Glomerular visceral epithelial cell (primary cell): ENCODE measurements at regions not wholly inside any gene's neighbourhood (a gene's known extent, or its start where the extent isn't known, plus 50 kb on each side); places are given as distances from the start of the nearest gene placed in this dataset.

ENCODE experiments used
- DNase-seq: peaks from one replicate; pipeline ENCODE4 v3.0.0-alpha.2; 2016; ENCODE audit errors: extremely low spot score

- DNase-seq, result no peak
Measured at GRCh38 chr5:2603272-2603575, 148.3 kb downstream of the IRX2 start.

GRCh38 chr5:2602451-2603271 is 148.8 kb downstream of the IRX2 start:
- no peak for DNase-seq

DNA sequence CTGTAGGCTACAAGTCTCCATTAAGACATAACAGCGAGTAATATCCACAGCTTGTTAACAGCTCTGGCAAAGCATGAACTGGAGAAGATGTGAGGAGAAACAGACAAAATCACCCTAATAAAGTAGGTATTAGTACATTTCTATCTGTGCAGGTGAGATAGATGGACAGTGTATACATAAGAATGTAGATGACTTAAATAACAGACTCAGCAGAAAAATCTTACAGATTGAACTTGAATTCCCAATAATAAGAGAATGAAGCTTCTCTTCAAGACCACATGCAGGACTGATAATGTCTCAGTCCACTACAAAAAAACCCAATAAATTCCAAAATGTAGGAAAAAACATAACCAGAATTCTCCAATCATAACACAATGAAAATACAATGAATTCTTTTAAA is 153.0 kb downstream of the IRX2 start:
- no peak for DNase-seq

- DNase-seq, result no peak
Measured at GRCh38 chr5:2594701-2595100, 156.8 kb downstream of the IRX2 start.

GRCh38 chr5:2592766-2593165 is 158.7 kb downstream of the IRX2 start:
- no peak for DNase-seq

- no peak for DNase-seq
Measured at GRCh38 chr5:2591777-2592453, 159.6 kb downstream of the IRX2 start.

DNA sequence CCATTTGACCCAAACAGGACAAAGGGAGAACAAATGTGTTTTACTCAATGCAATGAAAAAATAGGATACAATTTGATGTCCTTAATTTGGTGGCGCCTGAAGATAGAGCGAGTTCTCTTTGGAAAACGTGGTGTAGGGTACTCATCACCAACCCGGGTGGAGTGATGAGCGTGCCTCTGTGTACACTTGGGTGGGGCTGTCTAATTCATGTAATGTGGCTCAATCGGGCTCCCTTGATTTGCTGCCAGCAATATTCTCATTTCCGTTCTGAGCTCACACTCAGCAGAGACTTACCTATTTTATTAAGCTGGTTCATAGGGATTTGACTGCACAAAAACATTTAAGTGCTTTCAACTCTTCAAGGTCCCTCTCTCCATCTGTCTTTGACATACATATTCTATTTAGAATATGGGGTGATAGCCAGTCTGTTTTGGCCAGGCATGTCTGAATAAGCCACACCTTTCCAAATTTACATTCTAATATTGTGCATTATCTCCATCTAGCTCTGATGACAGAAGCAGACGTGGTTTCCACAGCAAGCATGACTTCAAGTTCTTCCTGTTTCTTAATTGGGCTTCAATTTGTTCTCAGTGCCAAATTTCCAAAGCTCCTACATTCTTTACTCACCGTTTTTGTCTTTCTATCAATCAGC is 162.5 kb downstream of the IRX2 start:
- no peak for DNase-seq

- no peak for DNase-seq
Measured at GRCh38 chr5:2587189-2588031, 164.1 kb downstream of the IRX2 start.

GRCh38 chr5:2586016-2586715 is 165.3 kb downstream of the IRX2 start:
- no peak for DNase-seq

GRCh38 chr5:2584579-2585269 is 166.8 kb downstream of the IRX2 start:
- no peak for DNase-seq

DNA sequence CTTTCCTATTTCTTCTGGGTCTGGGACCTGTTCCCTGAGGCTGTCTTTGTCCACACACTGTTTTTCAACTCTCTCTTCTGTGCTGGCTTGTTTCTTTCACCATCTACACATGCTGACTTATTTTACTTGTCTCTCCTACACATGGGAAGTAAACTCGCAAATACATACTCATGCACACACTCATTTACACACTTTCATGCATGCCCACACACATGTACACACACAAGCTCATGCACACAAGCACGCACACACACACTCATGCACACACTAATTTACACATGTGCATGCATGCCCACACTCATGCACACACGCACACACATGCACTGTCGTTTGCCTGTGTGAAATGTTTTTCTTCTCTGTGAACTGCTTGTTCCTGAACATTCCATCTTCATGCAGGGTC is 169.0 kb downstream of the IRX2 start:
- no peak for DNase-seq

GRCh38 chr5:2582106-2582505 is 169.4 kb downstream of the IRX2 start:
- no peak for DNase-seq

GRCh38 chr5:2581418-2581817 is 170.1 kb downstream of the IRX2 start:
- no peak for DNase-seq

DNA sequence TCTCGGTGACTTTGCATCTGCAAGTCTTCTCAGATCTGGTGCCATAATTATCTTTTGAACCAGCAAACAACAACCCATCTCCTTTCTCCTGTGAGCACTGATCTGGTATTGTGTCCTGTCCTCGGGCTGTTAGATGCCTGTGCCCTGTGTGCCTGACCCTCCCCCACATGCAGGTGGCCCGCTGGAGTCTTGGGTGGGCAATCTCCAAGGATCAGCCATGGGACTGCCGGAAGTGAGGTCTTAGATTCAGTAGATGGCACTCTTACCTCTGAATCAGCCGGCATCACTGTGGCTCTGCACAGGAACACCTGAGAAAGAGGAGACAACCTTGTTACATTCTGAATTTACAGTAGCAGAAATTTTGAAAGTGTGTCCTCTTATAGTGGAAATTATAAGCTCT is 172.4 kb downstream of the IRX2 start:
- no peak for DNase-seq

DNA sequence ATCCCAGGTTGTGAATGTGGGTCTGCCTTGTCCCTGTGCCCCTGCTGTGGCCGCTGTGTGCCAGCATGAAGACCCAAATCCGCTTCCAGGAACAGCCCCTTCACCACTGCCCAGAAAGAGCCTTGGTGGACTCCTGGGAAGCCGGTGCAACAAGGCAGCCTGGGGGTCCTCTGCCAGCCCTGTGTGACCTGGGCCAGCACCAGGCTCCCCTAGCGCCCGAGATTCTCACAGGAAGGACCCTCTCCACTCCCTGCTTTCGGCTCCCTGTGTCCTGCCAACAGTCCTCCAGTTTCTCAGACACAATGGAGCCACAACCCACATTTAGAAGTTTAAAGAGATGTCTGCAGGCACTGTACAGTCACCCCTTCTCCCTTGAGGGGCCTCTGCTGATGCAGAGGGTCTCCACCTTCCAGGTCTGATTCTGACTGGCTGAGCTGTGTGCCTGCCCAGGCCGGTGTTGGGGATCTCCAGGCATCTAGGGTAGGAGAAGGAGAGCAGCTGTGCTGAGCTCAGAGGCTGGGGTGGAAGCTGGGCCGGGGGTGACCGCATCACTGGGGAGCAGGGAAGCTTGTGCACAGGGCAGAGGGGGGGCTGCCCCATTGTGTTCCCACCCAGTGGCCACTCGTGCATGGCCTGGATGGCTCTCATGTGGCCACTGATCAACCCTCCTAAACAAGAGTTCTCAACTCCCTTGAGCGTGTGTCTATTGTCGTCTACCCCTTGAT is 174.0 kb downstream of the IRX2 start:
- DNase-seq, result no peak

GRCh38 chr5:2576823-2577222 is 174.7 kb downstream of the IRX2 start:
- DNase-seq, result no peak

DNA sequence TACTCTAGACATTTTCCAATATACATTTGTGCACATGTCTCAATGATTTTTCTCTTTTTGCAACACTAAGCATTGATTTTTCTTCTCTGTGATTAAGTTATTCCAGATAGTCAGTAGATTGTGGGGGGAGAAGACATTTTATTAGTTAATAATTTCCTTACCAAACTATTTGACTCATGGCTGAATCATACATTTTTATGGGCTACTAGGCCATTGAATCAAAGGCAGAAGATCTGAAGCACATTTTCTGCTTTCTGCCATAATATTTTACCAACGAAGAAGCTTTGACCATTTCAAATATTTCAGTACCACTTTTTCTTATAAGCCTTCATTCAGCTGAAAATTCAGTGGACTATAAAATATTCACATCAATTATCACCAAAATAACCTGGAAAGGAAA is 175.6 kb downstream of the IRX2 start:
- no peak for DNase-seq

GRCh38 chr5:2575292-2575691 is 176.2 kb downstream of the IRX2 start:
- DNase-seq, result no peak

GRCh38 chr5:2574155-2574554 is 177.3 kb downstream of the IRX2 start:
- no peak for DNase-seq

DNA sequence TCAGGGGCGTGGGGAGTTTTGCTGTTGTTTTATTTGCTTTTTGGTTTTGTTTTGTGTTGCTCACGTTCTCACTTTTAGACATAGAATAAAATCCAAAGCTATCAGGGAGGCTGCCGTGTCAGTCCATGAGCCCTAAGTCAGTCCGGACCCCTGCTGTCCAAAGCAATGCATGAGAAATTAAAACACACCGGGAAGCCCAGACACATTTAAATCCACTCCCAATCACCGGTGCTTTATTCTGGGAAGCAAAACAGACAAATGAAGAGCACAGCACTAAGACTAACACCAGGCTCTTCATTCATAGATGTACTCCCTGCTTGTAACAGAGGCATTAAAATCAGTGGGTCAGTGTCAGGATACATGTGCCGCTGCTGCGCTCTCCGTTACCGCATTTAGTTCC is 180.9 kb downstream of the IRX2 start:
- DNase-seq, result no peak
